Vagina (tissue), 2 donors: ENCODE measurements at regions not wholly inside any gene's neighbourhood (a gene's known extent, or its start where the extent isn't known, plus 50 kb on each side); places are given as distances from the start of the nearest gene placed in this dataset.

Experiments
- POLR2AphosphoS5 ChIP-seq, 2 donors: sonication (generic); formaldehyde crosslinking; IDR thresholded peaks; one replicate each; pipeline ENCODE4 v1.9.0; 2017; ENCODE audit warnings: antibody characterized with exemption in 2 of 2, mild to moderate bottlenecking in 2 of 2, low read depth in 1 of 2; ENCODE audit not compliant: insufficient read depth in 1 of 2
- TF ChIP-seq, protein P1 (sequence below), 3 experiments: fragments of 450-650 bp in 2 of 3; fragments of 200-600 bp in 1 of 3; sonication (generic) in 1 of 3; IDR thresholded peaks; one replicate each; pipeline ENCODE4 v1.5.1; 2017 to 2019; ENCODE audit warnings: antibody characterized with exemption in 3 of 3, mild to moderate bottlenecking in 2 of 3, moderate library complexity in 2 of 3

DNA sequence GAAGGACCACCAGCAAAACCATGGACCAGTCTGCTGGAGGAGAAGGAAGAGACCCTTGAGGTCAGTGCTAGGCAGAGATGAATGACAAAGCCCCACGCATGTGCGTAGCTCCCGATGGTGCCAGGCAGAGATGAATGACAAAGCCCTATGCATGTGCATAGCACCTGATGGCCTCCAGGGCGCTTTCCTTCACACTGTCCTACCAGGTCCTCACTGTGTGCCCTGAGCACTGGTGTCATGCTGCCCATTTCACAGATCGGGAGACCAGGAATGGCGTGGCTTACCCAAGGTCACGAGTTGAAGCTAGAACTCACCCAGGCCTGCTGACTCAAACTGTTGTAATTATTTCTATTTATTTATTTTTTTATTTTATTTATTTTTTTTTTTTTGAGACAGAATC, 149.6 kb downstream of the KATNIP start:
- TF ChIP-seq POLR2AphosphoS5 (IDR thresholded peaks at IDR 0.05; ENCODE audit: insufficient read depth in 1 of 2, low read depth in 1 of 2): no peak
- TF ChIP-seq, protein P1, sequence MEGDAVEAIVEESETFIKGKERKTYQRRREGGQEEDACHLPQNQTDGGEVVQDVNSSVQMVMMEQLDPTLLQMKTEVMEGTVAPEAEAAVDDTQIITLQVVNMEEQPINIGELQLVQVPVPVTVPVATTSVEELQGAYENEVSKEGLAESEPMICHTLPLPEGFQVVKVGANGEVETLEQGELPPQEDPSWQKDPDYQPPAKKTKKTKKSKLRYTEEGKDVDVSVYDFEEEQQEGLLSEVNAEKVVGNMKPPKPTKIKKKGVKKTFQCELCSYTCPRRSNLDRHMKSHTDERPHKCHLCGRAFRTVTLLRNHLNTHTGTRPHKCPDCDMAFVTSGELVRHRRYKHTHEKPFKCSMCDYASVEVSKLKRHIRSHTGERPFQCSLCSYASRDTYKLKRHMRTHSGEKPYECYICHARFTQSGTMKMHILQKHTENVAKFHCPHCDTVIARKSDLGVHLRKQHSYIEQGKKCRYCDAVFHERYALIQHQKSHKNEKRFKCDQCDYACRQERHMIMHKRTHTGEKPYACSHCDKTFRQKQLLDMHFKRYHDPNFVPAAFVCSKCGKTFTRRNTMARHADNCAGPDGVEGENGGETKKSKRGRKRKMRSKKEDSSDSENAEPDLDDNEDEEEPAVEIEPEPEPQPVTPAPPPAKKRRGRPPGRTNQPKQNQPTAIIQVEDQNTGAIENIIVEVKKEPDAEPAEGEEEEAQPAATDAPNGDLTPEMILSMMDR (IDR thresholded peaks at IDR 0.05): no peak
